Duodenal mucosa (tissue), 2 donors: ENCODE measurements at regions not wholly inside any gene's neighbourhood (a gene's known extent, or its start where the extent isn't known, plus 50 kb on each side); places are given as distances from the start of the nearest gene placed in this dataset.

ENCODE experiments used
- H3K27ac ChIP-seq: one replicate; pipeline ENCODE4 v1.7.0; 2013; ENCODE audit warnings: low read depth, low read length
- H3K27me3 ChIP-seq, 2 donors: one replicate each; pipeline ENCODE4 v1.7.0; 2013; ENCODE audit warnings: low read length in 2 of 2, control low read depth in 1 of 2; ENCODE audit not compliant: insufficient read depth in 2 of 2, control insufficient read depth in 1 of 2
- H3K36me3 ChIP-seq, 2 donors: one replicate each; pipeline ENCODE4 v1.7.0; 2013; ENCODE audit warnings: low read length in 2 of 2, control low read depth in 1 of 2; ENCODE audit not compliant: insufficient read depth in 2 of 2, control insufficient read depth in 1 of 2
- H3K4me1 ChIP-seq, 2 donors: one replicate each; pipeline ENCODE4 v1.7.0; 2013; ENCODE audit warnings: low read length in 2 of 2, control low read depth in 1 of 2; ENCODE audit not compliant: insufficient read depth in 2 of 2, control insufficient read depth in 1 of 2
- H3K4me3 ChIP-seq, 2 donors: one replicate each; pipeline ENCODE4 v1.7.0; 2013; ENCODE audit warnings: low read length in 2 of 2, low read depth in 1 of 2
- H3K9ac ChIP-seq, 2 donors: one replicate each; pipeline ENCODE4 v1.7.0; 2013; ENCODE audit warnings: low read length in 2 of 2, low read depth in 1 of 2
- H3K9me3 ChIP-seq, 2 donors: one replicate each; pipeline ENCODE4 v1.7.0; 2013; ENCODE audit warnings: low read length in 2 of 2, control low read depth in 1 of 2; ENCODE audit not compliant: control insufficient read depth in 1 of 2

DNA sequence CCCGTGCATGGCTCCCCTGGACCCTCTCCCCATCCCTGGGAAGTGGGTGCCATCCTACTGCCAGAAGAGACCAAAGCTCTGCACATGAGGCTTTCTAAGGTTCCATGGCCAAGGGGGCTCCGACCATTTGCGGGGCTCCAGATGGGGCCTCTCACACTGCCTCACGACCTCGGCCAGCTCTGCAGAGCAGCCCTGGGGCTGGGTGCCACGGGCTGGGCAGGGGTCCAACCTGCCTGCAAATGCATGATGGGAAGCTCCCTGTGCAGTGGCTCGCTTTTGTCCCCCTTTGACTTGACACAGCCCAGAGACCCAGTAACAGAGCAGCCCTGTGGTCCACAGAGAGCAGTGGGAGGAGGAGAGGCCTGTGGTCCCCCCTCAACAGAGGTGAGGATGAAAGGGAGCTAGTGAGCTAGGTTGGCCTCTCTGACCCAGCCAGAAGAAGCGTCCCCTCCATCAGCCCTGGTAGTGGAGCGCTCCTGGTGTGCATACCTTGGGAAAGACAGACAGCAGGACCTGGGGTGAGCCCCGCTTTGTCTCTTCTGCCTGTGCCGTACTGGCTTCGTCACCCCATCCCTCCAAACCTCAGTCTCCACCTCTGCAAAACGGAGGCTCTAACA is 174.1 kb downstream of the DDX1 start:
- Histone ChIP-seq H3K9me3 (no peaks in the 10 kb centered on the region), H3K9ac (no peak overlapping the region), H3K4me1 (no peaks in the 10 kb centered on the region), H3K36me3 (no peaks in the 10 kb centered on the region), H3K4me3 (no peak overlapping the region), H3K27me3 (no peaks in the 10 kb centered on the region), H3K27ac (no peak overlapping the region)

DNA sequence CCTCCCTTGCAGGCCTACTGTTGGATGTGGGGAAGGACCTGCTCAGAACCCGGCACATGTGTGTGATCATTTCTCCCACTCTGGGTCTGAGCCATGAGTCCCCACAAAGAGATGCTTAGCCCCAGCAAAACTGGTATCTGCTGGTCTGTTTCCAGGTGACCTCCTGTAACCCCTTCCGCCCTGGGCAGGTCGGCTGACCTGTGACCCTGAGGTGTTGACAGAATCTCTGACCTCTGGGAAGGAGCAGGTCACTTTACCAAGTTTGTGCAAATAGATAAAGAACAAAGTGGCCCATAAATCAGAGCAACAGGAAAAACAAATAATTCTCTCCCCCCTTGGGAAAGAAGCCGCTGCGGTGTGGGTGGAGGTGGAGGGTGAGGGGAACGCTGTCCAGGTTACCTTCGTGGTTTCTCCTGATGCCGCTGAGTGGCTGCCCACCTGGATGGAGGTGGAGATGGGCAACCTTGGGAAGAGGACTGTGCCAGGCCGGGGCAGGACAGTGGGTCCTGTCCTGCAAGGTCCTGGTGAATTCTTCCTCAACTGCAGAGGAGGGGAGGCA is 174.0 kb upstream of the MYCN start:
- H3K9me3 ChIP-seq: no peaks in the 10 kb centered on the region

DNA sequence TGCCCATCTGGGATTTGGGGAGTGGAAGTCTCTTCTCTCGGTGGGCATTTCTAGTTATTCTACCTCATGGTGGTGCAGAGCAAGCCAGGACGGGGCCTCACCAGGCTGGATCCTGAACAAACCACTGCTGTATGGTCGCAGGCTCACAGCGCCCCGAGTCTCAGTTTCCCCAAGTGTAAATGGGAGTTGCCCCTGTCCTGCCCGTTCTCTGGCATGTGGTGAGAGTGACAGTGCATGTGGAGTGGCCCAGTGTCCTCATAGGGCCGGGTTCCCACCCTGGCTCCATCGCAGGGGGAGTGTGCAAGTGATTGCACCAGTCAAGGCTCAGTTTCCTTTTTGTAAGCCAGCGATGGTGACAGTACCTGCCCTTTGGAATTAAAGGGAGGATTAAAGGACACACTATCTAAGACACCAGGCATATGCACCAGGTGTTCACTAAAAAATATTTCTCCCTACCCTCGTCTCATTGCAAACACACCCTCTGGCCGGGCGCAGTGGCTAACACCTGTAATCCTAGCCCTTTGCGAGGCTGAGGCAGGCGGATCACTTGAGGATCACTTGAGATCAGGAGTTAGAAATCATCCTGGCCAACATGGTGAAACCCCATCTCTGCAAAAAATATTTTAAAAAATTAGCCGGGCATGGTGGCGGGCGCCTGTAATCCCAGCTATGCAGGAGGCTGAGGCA is 173.3 kb upstream of the MYCN start:
- no peaks in the 10 kb centered on the region for H3K36me3 ChIP-seq
- H3K4me1 ChIP-seq: no peaks in the 10 kb centered on the region
- no peak overlapping the region for H3K4me3 ChIP-seq
- no peak overlapping the region for H3K27ac ChIP-seq
- no peak overlapping the region for H3K9ac ChIP-seq
- no peaks in the 10 kb centered on the region for H3K27me3 ChIP-seq
- H3K9me3 ChIP-seq: no peaks in the 10 kb centered on the region

More for the DNA sequence above, 174.0 kb upstream of the MYCN start:
- no peaks in the 10 kb centered on the region for H3K4me1 ChIP-seq
- no peak overlapping the region for H3K4me3 ChIP-seq
- H3K27me3 ChIP-seq: no peaks in the 10 kb centered on the region
- no peak overlapping the region for H3K9ac ChIP-seq
- no peak overlapping the region for H3K27ac ChIP-seq
- H3K36me3 ChIP-seq: no peaks in the 10 kb centered on the region

DNA sequence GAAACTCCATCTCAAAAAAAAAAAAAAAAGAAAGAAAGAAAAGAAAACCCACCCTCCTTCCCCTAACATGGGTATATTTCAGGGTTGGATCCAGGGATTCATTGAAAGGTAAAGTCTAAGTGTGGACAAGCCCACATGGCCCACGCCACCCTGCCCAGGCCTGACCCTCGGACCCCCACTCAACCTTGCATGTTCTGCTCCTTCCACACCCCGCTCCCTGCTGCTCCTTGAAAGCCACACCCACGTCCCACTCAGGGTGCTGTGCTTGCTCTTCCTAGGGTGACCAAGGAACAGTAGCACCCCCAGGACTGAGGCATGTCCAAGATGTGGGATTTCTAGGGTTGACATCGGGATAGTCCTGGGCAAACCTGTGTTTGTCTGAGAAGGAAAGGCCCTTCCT is 172.7 kb upstream of the MYCN start:
- H3K4me3 ChIP-seq: no peak overlapping the region
- no peak overlapping the region for H3K9ac ChIP-seq
- H3K9me3 ChIP-seq: no peaks in the 10 kb centered on the region
- H3K27ac ChIP-seq: no peak overlapping the region
- no peaks in the 10 kb centered on the region for H3K36me3 ChIP-seq
- H3K4me1 ChIP-seq: no peaks in the 10 kb centered on the region
- H3K27me3 ChIP-seq: no peaks in the 10 kb centered on the region

DNA sequence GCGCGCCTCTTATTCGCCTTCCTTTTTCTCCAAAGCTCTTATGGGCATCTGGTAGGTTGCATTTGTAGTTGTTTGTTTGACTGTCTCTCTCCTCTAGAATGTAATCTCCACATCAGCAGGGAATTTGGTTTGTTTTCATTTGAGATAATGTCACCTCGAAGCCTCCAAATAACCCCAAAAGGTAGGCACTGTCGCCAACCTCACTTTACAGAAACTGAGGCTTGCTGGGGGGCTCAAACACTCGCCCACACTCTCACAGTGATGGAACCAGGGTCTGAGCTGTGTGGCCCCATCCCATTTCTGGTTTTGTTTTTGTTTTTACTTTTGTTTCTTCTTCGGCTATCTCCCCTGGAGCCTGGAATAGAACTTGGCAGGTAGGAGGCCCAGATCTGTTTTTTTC is 172.2 kb upstream of the MYCN start:
- H3K4me1 ChIP-seq: no peaks in the 10 kb centered on the region
- no peak overlapping the region for H3K4me3 ChIP-seq
- no peaks in the 10 kb centered on the region for H3K36me3 ChIP-seq
- H3K9me3 ChIP-seq: no peaks in the 10 kb centered on the region
- no peak overlapping the region for H3K27ac ChIP-seq
- no peak overlapping the region for H3K9ac ChIP-seq
- H3K27me3 ChIP-seq: no peaks in the 10 kb centered on the region

DNA sequence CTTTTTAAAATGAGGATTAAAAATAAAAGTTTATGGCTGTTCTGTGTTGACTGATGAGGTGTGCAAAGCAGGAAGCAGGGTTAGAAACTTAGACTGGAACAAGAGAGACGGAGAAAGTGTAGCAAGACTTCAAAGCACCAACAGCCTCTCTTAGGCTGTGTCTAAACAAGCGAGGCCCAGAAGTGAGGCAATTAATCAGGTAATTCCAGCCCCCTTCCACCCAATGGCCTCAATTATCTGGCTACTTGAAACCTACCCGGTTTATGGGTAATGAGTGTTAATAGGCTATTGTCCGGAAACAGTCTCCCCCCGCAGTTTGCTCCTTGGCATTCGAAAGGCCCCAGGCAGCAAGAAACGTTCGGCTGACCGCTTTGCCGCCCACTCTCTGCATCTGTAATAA is 171.7 kb upstream of the MYCN start:
- no peaks in the 10 kb centered on the region for H3K4me1 ChIP-seq
- no peaks in the 10 kb centered on the region for H3K27me3 ChIP-seq
- H3K9ac ChIP-seq: no peak overlapping the region
- H3K27ac ChIP-seq: no peak overlapping the region
- H3K36me3 ChIP-seq: no peaks in the 10 kb centered on the region
- H3K4me3 ChIP-seq: no peak overlapping the region
- no peaks in the 10 kb centered on the region for H3K9me3 ChIP-seq

DNA sequence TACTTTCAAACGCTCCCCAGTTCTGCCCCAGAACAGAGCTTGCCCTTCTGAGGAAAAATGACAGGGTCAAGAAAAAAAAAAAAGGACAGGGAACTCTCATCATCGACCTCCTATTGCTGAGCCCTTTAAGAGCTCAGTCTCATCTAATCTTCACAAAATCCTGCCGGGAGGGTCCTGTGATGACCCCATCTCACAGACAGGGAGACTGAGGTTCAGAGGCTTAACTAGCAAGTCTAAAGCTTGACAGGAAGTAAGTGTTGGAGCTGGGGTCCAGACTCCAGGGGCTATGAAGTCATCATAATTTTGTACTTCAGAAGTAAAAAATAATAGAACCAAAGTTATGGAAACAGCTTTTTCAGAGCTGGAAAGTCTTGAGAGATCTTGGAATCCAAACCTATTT is 171.1 kb upstream of the MYCN start:
- Histone ChIP-seq H3K9me3 (no peaks in the 10 kb centered on the region), H3K27ac (no peak overlapping the region), H3K4me3 (no peak overlapping the region), H3K4me1 (no peaks in the 10 kb centered on the region), H3K27me3 (no peaks in the 10 kb centered on the region), H3K9ac (no peak overlapping the region), H3K36me3 (no peaks in the 10 kb centered on the region)

DNA sequence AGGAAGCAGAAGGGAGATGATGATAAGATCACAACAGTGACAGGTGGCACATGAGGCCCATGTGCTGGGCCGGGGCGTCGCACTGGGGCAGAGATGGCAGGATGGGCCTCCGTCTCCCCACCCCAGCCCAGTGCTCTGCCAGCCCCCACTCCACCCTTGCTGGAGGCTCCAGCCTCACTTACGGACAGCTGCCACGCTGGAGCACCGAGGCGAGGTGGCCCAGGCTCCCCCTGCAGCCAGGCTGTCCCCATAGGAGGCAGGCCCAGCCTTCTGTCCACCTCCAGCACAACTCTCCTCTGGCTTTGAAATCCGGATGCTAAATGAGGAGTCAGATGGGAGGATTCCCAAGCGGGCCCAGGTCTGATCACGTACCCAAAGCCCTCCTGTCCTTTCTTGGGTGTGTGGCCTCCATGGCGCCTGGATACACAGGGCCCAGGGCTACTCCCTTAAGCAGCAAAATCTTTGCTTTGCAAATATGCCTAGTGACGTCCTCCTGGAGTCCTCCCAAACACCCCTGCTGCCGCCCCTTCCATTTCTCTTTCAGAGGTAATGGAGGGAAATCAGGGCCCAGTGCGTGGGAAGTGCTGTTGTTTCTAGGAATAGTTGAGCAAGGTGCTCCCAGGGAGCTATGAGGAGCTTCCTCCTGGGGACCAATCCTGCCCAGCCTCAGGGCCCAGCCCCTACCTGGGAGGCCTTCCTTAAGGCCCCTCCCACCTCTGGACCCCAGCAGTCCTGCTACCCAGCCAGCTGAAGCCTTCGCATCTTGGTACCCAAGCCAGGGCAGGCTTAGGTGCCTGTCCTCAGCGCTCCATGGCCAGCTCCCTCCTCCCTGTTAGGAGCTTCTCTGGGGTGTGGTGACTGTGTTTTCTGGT is 170.4 kb upstream of the MYCN start:
- Histone ChIP-seq H3K27ac (no peak overlapping the region), H3K4me1 (no peaks in the 10 kb centered on the region), H3K9me3 (no peaks in the 10 kb centered on the region), H3K4me3 (no peak overlapping the region), H3K36me3 (no peaks in the 10 kb centered on the region), H3K27me3 (no peaks in the 10 kb centered on the region), H3K9ac (no peak overlapping the region)

DNA sequence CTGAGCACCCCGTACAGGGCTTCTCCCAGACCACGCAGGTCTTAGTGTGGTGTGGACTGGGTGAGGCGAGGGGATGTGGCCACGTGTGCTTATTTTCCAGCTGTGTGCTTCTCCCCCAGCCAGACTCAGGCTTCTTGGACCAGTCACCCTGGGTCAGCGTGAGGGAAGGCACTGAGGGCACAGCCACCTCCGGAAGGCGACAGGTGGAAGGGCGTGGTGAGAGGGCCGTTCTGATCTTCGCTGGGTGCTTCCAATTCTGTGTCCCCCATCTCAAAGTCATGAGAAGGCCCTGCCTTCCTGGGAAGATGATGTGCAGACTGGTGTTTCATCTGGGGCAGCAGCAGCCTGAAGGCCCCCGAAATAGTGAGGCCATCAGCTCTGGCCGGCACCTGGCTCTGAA is 169.7 kb upstream of the MYCN start:
- H3K27ac ChIP-seq: no peak overlapping the region
- H3K4me1 ChIP-seq: no peaks in the 10 kb centered on the region
- no peak overlapping the region for H3K4me3 ChIP-seq
- H3K27me3 ChIP-seq: no peaks in the 10 kb centered on the region
- H3K36me3 ChIP-seq: no peaks in the 10 kb centered on the region
- no peaks in the 10 kb centered on the region for H3K9me3 ChIP-seq
- no peak overlapping the region for H3K9ac ChIP-seq

DNA sequence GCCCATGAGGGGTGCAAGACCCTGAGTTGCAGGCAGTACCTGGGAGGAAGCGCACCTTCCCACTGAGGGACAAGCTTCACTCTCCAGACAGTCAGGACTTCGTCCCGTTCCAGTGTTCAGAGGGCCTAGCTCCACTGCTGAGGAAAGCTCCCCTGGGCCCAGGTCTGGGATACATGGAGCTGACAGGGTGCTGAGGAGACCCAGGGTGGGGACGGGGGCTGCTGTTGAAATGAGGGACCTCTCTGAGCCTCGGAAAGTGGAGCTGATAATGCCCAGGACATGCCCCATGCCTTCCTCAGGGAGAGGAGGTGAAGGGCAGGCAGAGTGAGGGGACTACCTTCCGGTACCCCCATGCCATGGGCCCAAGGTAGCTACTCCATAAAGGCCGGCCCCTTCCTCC is 169.2 kb upstream of the MYCN start:
- no peaks in the 10 kb centered on the region for H3K9me3 ChIP-seq
- no peaks in the 10 kb centered on the region for H3K4me1 ChIP-seq
- no peak overlapping the region for H3K9ac ChIP-seq
- no peak overlapping the region for H3K4me3 ChIP-seq
- no peak overlapping the region for H3K27ac ChIP-seq
- H3K27me3 ChIP-seq: no peaks in the 10 kb centered on the region
- no peaks in the 10 kb centered on the region for H3K36me3 ChIP-seq
